ENCODE measurements at regions not wholly inside any gene's neighbourhood (a gene's known extent, or its start where the extent isn't known, plus 50 kb on each side); places are given as distances from the start of the nearest gene placed in this dataset.
"Not testable (repeated sequence)": the region's sequence is repeated elsewhere in the genome, so short reads cannot be mapped to it uniquely, and the experiment has no call there.

DNA sequence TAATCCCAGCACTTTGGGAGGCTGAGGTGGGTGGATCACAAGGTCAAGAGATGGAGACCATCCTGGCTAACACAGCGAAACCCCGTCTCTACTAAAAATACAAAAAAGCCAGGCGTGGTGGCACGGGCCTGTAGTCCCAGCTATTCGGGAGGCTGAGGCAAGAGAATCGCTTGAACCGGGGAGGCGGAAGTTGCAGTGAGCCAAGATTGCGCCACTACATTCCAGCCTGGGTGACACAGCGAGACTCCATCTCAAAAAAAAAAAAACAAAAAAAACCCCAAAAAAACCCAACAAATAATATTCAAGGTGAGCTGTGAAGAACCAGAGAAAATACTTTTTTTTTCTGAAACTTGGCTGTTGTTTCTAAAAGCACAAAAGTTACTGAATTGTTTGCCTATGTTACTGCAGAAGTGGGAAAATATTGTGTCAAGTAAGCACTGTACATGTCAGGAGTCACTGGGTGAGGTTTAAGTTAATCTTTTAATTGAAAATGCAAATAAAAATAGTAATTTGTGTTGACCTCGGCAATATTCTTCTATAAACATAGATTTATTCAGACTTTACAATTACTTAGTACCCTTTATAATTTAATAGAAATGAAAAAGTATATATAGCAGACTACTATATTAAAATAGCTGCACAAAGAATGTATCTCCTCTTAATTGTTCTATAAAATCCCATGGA is 55.4 kb upstream of the USP3 start:
- TF ChIP-seq POLR2A (IDR thresholded peaks at IDR 0.05), result not testable (repeated sequence)
- TF ChIP-seq, protein P1, sequence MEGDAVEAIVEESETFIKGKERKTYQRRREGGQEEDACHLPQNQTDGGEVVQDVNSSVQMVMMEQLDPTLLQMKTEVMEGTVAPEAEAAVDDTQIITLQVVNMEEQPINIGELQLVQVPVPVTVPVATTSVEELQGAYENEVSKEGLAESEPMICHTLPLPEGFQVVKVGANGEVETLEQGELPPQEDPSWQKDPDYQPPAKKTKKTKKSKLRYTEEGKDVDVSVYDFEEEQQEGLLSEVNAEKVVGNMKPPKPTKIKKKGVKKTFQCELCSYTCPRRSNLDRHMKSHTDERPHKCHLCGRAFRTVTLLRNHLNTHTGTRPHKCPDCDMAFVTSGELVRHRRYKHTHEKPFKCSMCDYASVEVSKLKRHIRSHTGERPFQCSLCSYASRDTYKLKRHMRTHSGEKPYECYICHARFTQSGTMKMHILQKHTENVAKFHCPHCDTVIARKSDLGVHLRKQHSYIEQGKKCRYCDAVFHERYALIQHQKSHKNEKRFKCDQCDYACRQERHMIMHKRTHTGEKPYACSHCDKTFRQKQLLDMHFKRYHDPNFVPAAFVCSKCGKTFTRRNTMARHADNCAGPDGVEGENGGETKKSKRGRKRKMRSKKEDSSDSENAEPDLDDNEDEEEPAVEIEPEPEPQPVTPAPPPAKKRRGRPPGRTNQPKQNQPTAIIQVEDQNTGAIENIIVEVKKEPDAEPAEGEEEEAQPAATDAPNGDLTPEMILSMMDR (IDR thresholded peaks at IDR 0.05), result not testable (repeated sequence)
